Stimulated activated naive CD4-positive, alpha-beta T cell treated with Interleukin-2 at 50 U/mL for 16 hours (primary cell): ENCODE measurements at regions not wholly inside any gene's neighbourhood (a gene's known extent, or its start where the extent isn't known, plus 50 kb on each side); places are given as distances from the start of the nearest gene placed in this dataset.
"Not testable (repeated sequence)": the region's sequence is repeated elsewhere in the genome, so short reads cannot be mapped to it uniquely, and the experiment has no call there.

Experiments used
- DNase-seq: peaks from one replicate; lab custom pipeline; 2025; lab: John Stamatoyannopoulos, UW

DNA sequence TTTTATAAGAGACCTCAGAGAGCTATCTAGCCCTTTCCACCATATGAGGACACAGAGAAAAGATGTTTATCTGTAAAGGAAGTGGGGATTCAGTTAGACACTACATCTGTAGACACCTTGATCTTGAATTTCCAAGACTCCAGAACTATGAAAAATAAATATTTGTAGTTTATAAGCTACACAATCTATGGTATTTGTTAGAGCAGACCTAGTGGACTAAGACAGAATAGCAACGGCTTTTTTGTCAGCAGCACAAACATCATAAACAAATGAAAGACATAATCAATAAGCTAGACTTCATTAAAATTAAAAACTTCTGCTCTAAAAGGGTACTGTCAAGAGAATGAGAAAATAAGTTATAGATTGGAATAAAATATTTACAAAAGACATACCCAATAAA, 810.1 kb downstream of the FSCB start:
- DNase-seq = no peak

DNA sequence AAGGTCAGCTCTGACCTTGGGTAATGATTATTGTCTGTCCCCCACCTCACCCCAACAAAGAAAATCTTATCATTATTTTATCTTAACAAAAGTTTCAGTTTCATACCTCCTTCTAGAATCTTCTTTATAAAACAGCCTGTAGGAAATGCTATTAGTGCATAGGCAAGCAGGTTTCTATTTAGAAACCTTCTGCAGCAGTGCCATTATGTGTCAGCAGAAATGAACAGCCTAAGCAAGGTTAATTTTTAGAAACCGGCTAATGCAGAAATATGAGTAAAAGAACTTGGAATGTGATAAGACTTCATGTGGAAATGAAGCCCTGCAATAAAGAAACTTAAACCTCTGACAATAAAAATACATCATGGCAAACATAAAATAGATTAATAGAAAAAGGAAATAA, 814.4 kb downstream of the FSCB start:
- DNase-seq = no peak

DNA sequence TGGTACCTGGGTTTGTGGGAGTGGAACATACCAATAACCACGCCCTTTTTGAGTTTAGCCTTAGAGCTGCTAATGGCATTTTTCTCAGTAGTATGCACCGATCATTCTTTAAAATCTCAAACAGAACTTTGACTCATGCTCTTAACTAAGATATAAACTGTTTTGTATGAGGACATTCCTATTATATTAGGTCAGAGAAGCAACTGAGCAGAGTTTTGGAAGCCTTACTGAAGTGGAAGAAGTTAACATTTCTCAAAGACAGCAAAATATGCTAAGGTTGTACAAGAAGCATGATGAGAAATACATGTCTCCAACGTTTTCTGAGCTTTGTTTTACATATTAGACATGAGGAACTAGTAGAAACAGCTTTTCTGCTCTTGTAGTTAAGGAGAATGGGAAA, 819.2 kb downstream of the FSCB start:
- DNase-seq = no peak

DNA sequence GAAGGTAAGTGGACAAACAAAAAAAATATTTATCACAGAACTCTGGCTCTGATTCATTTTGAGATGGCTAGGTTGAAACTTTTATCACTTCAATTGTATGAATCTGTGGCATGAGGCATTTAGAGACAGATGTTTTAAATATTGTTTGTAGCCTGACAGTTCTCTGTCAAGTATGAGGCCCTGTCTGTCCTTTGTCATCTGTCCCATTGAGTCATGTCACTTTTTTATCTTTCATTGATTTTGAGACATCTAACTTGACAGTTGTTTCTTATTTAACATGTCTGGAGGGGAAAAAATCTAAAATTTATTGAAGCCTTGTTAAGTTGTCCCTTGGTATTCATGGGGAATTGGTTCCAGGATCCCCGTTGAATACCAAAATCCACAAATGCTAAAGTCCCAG, 829.5 kb downstream of the FSCB start:
- no peak for DNase-seq

DNA sequence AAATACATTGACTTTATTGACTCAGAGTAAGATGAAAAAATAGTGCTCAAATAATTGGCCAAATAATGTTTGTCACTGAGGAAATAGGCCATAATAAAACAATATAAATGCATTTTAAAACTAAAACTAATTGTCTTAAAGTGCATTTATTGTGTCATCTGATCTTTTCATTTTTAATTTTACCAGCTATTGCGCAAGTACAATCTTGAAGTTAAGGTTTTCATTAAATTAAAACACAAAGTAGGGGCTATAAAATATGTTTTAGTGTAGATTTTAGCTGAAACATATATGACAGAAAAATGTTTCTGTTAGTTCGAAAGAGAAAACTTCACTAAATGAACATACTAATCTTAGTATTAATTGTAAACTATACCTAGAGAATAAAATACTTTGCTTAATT, 832.8 kb downstream of the FSCB start:
- no peak for DNase-seq

DNA sequence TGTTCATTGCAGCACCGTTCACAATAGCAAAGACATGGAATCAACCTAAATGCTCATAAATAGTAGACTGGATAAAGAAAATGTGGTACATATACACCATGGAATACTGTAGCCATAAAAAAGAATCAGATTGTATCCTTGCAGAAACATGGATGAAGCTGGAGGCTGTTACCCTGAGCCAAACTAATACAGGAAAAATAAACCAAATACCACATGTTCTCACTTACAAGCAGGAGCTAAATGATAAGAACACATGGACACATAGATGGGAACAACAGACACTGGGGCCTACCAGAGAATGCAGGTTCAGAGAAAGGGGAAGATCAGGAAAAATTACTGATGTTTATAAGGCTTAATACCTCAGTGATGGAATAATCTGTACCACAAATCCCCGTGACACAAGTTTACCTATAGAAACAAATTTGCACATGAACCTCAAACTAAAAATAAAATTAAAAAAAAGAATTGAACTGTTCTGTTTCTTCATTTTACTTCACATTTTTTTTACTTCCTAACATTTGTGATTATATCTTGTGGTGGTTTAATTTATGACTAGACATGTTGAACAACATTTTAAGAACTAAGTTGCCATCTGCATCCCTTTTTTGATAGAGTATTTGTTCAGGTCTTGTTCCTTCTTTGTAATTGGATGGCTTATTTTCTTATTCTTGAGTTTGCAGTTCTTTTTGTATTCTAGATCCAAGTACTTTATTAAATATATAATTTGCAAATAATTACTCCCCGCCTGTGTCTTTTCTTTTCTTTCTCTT, 835.2 kb downstream of the FSCB start:
- no peak for DNase-seq

DNA sequence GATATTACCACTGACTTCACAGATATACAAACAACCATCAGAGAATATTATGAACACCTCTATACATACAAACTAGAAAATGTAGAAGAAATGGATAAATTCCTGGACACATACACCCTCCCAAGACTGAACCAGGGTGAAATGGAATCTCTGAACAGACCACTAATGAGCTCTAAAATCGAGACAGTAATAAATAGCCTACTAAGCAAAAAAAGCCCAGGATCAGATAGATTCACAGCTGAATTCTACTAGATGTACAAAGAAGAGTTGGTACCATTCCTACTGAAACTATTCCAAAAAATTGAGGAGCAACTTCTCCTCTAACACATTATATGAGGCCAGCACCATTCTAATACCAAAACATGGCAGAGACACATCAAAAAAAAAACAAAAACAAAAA, 837.7 kb downstream of the FSCB start:
- no peak for DNase-seq

DNA sequence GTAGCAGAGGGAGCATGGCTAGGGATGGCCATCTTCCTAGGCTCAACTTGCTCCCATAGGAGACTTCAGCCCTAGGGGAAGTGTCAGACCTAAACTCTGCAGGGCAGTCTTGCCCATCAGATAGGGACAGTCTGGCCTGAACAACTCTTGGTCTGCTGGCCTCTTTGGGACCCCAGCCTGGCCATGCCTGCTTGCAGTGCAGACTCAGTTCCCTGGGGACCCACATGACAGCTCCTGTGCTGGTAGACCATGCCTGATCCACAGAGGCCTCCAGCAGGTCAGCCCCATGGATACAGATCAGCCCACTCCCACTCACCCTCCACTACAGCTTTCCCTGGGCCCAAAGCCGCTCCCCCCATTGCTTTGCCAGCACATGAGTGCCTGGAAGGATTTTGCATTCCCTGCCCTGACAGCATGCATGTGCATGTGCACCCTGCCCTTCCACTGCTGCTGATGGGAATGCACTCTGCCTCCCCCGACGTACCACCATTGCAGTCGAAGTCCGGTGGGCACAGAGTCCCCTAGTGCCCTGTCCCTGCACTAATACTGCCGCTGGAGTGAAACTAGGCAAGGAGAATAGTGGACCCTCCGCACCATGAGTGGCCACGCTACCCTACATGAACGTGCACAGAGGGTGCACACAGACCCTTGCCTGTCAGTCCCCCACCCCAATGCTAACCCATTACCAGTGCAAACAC, 841.4 kb downstream of the FSCB start:
- DNase-seq = no peak

DNA sequence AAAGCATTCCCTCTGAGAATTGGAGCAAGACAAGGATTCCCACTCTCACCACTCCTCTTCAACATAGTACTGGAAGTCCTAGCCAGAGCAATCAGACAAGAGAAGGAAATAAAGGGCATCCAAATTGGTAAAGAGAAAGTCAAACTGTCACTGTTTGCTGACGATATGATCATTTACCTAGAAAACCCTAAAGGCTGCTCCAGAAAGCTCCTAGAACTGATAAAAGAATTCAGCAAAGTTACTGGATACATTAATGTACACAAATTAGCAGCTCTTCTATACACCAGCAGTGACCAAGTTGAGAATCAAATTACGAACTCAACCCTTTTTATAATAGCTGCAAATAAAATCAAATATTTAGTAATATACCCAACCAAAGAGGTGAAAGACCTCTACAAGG, 851.9 kb downstream of the FSCB start:
- not testable (repeated sequence) for DNase-seq

DNA sequence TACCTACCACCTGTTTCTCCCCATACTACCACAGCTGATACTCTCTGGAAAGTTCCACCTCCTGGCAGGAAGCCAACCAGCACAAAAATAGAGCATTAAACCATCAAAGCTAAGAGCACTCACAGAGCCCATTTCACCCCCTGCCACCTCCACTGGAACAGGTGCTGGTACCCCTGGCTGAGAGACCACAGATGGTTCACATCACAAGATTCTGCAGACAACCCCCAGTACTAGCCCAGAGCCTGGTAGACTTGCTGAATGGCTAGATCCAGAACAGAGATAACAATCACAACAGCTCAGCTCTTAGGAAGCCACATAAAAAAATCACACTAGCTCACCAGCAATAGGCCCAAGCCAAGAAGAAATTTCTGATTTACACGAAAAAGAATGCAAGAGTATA, 855.2 kb downstream of the FSCB start:
- no peak for DNase-seq

DNA sequence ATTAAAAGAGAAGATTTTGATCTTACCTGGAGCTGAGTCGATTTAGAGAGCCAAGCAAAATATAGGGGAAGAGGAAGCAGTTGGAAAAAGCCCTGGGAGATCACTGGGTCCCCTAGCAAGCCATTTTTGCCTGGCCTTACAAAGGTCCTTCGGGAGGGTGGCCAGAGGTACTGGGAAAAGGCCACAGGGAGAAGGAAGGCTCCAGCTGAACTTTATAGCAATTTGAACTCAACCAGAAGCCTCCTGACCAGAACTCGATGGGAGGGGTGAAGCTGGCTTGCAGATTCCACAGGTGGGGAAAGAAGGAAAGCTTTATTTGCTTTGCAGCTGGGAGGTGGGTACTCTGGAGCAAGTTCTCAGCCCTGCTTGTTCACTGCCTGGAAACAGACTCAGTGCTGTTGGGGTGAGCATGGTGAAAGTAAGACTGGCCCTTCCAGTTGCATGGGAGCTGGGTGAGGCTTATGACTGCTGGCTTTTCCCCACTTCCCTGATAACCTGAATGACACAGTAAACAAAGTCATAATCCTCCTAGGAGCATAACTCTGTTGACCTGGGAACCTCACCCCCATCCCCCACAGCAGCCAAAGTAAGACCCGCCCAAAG, 855.8 kb downstream of the FSCB start:
- no peak for DNase-seq

DNA sequence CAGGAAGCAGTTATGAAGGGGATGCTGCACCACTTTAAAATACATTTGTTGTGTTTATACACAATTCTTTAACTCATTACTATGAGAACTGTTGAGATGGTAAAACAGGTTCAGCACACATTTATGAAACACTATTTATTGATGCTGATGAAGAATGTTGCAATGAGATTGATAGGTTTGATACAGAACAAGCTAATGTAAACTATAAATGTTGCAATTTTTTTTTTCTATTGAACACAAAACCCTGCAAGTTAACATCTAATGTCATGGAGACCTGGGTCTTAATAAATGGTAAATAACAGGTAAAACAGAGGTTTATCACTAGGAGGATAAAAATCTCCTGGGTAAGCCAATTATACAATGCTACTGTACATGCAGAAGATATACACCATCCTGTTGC, 857.6 kb downstream of the FSCB start:
- DNase-seq = no peak

DNA sequence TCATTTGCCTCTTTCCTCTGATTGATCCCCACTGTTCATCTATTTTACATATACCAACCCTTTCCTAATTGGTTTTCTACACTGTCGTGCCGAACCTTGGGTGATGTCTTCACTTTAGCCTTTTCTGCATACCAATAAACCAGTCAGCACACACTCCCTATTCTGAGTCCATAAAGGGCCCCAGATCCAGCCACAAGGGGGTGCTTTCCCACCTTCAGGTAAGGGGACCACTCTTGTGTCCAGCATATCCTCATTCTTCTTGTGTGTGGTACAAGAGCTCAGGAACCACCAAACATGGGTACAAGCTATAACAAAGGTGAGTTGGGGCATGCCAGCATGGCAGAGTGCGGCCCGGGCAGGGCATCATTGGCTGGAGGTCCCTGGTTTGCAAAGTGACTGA, 859.8 kb downstream of the FSCB start:
- DNase-seq = no peak

DNA sequence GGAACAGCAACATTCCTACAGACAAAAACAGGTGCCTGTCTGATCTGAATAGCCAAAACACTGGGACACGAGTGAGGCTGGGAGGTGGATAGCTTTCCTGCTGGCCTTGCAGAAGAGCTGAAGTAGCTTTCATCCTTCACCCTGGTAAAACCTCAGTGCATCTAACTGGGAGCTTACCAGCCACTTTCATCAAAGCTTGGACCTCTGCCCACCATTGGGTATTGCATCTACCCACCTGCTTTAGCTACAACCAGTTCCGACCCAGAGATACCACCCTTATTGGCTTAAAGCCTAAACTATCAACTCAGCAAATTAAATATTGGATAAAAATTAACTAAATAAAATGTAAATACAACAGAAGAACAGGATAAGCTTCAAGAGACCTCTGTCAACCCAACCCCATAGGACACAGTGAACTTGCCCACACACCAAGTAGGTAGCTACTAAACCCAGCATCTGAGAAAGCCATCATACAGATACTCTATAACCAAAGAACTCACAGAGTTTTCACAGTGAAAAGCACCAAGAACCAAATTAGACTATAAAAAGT, 866.3 kb downstream of the FSCB start:
- no peak for DNase-seq

DNA sequence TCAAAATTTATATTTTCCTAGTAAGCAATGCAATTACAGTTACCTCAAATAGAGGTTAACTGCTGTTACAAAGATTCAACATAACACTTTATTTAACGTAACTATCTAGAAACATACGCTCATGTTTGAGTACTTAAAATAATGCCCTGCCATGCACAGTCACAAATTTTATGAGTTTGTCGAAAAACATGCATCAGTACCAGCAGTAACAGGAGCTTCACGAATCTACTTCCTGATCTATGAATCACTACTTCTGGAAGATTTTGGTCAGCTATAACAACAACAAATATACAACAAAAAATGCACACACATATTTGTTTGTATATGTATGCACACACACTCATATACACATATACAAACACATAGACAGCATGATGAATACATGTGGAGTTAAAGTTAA, 881.8 kb downstream of the FSCB start:
- no peak for DNase-seq

DNA sequence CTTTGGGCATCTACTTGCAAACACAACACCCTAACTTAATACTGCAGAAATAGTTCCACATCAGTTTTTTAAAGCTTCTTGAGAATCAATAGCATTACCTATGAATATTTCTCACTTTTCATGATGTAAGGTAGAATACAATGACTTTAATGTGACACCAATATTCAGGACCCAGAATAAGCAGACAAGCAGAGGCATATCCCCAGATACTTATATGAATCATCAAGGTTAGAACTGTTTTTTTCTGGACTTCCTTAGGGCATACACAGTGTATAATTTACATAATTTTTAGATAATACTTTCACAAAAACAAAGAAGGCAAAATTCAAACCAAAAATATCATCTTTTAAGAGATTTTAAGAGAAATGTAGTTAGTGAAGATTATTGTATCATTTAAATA, 885.8 kb downstream of the FSCB start:
- DNase-seq = no peak

DNA sequence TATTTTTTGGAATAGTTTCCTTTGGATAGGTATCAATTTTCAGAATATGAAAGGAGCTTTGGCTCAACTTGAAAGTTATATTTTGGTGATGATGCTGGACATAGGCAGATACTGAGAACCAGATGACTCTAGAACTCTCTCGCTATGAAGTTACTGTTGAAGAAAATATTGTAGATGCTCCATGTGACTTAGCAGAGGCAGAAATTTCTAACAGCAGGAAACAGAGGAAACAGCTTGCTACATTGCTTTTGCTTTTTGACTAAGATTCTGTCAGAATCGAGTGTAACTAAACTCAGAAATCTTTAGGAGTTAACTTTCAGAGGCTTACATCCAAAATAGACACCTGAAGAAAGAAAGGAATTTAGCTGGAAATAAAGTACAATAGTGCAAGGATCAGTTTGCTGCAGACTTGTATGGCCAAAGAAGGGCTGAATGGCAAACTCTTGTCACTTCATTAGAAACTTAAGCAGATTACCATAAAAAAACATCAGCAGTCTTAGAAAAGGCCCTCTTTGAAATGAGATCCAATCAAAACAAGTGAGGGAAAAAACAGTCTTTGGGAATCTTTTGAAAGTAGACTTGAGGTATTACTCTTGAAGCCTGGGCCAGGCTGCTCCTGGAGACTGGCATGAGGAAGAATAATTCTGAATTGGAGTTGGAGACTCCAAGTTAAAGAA, 911.8 kb downstream of the FSCB start:
- no peak for DNase-seq

DNA sequence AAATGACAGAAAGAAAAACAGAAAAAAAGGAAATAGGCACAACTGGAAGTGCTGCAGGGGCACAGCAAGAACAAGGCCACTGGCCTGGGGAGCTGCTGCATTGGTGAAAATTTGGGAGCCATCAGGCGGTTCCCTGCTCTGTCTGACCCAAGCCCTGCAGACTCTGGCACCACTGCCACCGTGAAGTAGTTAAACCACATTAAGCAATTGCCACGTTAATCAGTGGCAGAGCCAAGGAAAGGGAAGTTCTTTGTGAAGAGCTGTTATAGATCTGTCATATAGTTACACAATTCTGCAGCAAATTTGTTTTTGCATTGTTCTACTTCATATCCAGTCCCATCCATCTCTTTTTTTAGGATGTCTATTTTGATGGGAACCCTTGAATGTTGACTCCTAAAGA, 915.3 kb downstream of the FSCB start:
- DNase-seq = no peak

DNA sequence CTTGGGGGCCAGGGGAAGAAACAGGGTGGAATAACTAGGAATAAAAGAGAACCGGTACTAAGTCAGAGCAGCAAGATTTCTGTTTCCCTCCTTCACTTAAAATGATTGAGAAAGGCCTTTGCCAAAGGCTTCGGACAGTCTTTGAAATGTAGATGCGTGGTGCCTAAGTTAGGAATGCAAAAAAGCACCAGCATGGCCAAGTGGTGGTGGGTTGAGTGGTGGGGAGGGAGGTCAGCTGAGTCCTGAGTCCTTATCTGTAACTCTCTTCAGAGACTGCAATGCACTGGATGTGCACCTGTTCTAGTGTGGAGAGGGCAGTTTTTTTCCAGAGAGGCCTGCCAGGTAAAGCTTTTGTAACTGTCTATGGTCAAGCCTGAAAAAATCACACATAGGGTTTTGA, 919.9 kb downstream of the FSCB start:
- DNase-seq = no peak

DNA sequence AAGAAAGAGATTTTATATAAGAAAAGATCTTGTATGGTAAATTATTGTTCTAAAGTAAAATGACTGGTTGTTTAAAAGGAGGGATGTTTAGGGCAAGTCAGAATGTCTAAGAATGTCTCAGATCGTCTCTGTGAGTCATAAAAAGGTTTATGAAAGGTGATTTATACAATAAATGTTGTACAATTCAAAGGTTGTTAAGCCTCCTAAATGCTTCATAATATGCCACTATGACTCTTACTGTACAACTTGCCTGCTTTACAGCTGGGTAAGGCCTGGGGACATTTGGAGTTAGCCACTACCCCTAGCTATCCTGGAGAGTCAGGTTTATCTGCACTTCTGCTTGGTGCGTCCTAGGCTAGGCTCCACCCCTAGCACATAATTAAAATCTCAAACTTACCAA, 927.4 kb downstream of the FSCB start:
- DNase-seq = no peak

DNA sequence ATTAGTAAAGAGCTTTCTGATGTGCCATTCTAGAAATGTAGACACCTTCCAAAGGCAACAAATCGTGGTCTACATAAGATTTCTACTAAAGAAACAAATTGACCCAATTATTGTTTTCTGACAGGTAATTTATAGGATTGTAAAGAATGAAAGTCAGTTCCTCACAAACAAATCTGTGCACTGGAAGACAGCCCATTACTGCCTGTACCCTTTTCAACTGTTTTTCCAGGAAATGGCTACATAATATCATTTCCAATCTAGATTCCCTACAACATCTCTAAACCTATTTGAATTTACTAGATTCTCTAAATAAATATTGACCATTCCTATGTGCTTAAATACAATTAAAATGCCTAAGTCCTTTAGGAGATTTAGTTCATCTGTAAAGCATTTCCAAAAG, 939.1 kb downstream of the FSCB start:
- no peak for DNase-seq

DNA sequence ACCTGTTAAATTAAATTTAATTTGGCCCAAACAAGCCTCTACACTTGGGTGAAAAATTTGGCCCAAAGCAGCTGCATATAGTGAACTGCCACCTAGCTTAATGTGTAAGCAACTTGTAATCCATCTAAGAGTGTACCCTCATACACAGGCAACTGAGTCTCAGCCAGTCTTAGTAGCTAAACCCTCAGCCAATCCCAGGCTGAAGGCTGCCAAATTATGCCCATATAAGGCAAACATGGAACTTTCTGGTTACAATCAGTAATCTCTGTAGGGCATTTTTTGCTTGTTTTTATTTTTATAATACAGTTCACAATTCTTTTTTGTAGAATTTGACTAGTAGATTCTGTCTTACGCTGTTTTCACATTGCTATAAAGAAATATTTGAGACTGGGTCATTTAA, 958.7 kb downstream of the FSCB start:
- no peak for DNase-seq

DNA sequence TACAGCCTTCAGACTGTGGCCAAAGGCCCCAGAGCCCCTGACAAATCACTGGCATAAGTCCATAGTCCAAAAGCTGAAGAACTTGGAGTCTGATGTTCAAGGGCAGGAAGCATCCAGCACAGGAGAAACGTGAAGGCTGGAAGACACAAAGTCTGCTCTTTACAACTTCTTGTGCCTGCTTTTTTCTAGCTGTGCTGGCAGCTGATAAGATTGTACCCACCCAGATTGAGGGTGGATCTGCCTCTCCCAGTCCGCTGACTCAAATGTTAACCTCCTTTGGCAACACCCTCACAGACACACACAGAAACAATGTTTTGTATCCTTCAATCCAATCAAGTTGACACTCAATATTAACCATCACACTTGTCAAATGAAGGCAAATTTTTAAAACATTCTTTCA, 959.5 kb downstream of the FSCB start:
- DNase-seq = not testable (repeated sequence)
